Aorta (tissue), 5 donors: ENCODE measurements at regions not wholly inside any gene's neighbourhood (a gene's known extent, or its start where the extent isn't known, plus 50 kb on each side); places are given as distances from the start of the nearest gene placed in this dataset.
"Not testable (repeated sequence)": the region's sequence is repeated elsewhere in the genome, so short reads cannot be mapped to it uniquely, and the experiment has no call there.

Experiments used
- ATAC-seq: fragments of 200-7000 bp; cut with Tn5 transposase; one replicate; pipeline ENCODE4 v1.9.1; 2022; ENCODE audit warnings: moderate library complexity; ENCODE audit not compliant: low FRiP score
- DNase-seq, 2 donors: peaks; one replicate each; pipeline ENCODE4 v3.0.0-alpha.2; 2020
- H3K27ac ChIP-seq, 2 donors: one replicate each; pipeline ENCODE4 v1.5.1; 2013; ENCODE audit warnings: low read length in 2 of 2, mild to moderate bottlenecking in 2 of 2, moderate library complexity in 2 of 2, control low read depth in 1 of 2, inconsistent platforms in 1 of 2, low read depth in 1 of 2
- H3K27me3 ChIP-seq, 2 donors: one replicate each; pipeline ENCODE4 v1.6.1; 2013; ENCODE audit warnings: control low read depth in 1 of 2, low read length in 1 of 2, mild to moderate bottlenecking in 1 of 2, moderate library complexity in 1 of 2; ENCODE audit not compliant: insufficient read depth in 2 of 2, control insufficient read depth in 1 of 2
- H3K36me3 ChIP-seq, 2 donors: one replicate each; pipeline ENCODE4 v1.6.1; 2013; ENCODE audit warnings: control low read depth in 1 of 2, low read length in 1 of 2, mild to moderate bottlenecking in 1 of 2; ENCODE audit not compliant: insufficient read depth in 2 of 2, control insufficient read depth in 1 of 2
- H3K4me1 ChIP-seq, 2 donors: one replicate each; pipeline ENCODE4 v1.6.1; 2013; ENCODE audit warnings: low read length in 2 of 2, control low read depth in 1 of 2, mild to moderate bottlenecking in 1 of 2, moderate library complexity in 1 of 2; ENCODE audit not compliant: insufficient read depth in 2 of 2, control insufficient read depth in 1 of 2
- H3K4me3 ChIP-seq, 2 donors: one replicate each; pipeline ENCODE4 v1.5.1; 2013; ENCODE audit warnings: low read length in 2 of 2, control low read depth in 1 of 2, mild to moderate bottlenecking in 1 of 2
- H3K9me3 ChIP-seq: one replicate; pipeline ENCODE4 v1.6.1; 2013; ENCODE audit warnings: mild to moderate bottlenecking, low read length; ENCODE audit not compliant: control insufficient read depth
- WGBS, 2 donors: extraction: QIAGEN DNeasy Blood & Tissue Kit; methylation state at CpG; one replicate each; pipeline ENCODE4 v1.1.7; 2013; 5-methylcytosine and 5-hydroxymethylcytosine counted together
- intact Hi-C, 2 donors: fragments of 100-400 bp; cut with DNase I; formaldehyde crosslinking; loops; one replicate each; pipeline versions ENCODE4 v1.14.2 to v1.15.0; 2022
- donor health status: healthy with polysubstance abuse.
- donor health status: Bipolar disorder and iron deficiency.
- donor health status: DM: no; HTN: no; CAD: no.
- donor health status: DM: no; HTN: no; CAD: no.
- donor health status: DM: yes; HTN: yes; CAD: no.

DNA sequence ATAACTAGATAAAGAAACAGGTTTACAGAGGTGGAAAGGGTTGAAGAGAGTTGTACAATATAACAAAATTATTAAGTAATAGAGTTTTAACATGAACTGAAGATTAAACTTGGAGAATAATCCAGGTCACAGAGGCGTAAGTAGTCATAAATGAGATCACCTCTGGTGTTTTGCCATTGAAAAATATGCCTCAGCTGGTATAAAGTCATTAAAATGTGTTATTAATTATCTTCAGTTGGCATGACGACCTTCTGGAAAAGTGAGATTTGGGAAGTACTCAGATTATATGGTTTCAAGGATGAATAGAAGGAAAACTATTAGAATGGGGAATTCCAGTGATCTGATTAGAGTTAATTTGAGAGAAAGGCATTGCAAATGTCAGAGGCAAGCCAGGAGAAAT lies 237.5 kb upstream of the ANXA10 start:
- Histone ChIP-seq H3K27ac (no peak overlapping the region), H3K36me3 (no peaks in the 10 kb centered on the region), H3K4me3 (no peak overlapping the region), H3K9me3 (no peaks in the 10 kb centered on the region), H3K4me1 (no peaks in the 10 kb centered on the region), H3K27me3 (no peaks in the 10 kb centered on the region)
- WGBS, 2 donors = 63 to 64% methylated on average over 2 of the region's 2 CpGs
- intact Hi-C loops = no loop called here
- DNase-seq = no peak
- ATAC-seq = no peak

DNA sequence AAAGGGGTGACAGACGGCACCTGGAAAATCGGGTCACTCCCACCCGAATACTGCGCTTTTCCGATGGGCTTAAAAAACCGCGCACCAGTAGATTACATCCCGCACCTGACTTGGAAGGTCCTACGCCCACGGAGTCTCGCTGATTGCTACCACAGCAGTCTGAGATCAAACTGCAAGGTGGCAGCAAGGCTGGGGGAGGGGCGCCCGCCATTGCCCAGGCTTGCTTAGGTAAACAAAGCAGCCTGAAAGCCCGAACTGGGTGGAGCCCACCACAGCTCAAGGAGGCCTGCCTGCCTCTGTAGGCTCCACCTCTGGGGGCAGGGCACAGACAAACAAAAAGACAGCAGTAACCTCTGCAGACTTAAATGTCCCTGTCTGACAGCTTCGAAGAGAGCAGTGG lies 234.2 kb upstream of the ANXA10 start:
- H3K27me3 ChIP-seq, H3K4me3 ChIP-seq, ATAC-seq, H3K27ac ChIP-seq, intact Hi-C loops, DNase-seq, H3K9me3 ChIP-seq, H3K36me3 ChIP-seq, H3K4me1 ChIP-seq: not testable (repeated sequence)
- 81 to 84% methylated on average over 14 to 15 of the region's 15 CpGs for WGBS, 2 donors

DNA sequence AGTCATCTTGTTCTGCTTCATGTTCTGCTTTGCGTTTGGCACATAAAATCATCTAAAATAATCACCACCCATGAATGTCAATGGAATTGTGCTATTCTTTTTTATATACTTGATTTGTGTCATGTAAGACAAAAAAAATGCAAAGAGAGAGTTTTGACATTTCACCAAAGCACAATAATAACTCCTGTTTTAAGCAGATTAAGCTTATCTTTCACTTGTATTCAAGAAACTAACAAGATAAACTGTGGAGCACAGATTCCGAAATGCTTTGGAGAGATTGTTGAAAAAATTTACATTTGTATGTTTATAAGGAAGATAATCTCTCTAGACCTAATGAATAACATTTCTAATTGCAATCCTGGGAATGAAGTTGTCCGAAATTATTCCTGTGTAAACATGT lies 225.1 kb upstream of the ANXA10 start:
- no peaks in the 10 kb centered on the region for H3K9me3 ChIP-seq
- no peak for DNase-seq
- H3K27me3 ChIP-seq = no peaks in the 10 kb centered on the region
- no peaks in the 10 kb centered on the region for H3K4me1 ChIP-seq
- H3K27ac ChIP-seq = no peak overlapping the region
- no peak for ATAC-seq
- 34 to 61% methylated on average over 3 of the region's 3 CpGs for WGBS, 2 donors
- no peaks in the 10 kb centered on the region for H3K36me3 ChIP-seq
- intact Hi-C loops = no loop called here
- H3K4me3 ChIP-seq = no peak overlapping the region

DNA sequence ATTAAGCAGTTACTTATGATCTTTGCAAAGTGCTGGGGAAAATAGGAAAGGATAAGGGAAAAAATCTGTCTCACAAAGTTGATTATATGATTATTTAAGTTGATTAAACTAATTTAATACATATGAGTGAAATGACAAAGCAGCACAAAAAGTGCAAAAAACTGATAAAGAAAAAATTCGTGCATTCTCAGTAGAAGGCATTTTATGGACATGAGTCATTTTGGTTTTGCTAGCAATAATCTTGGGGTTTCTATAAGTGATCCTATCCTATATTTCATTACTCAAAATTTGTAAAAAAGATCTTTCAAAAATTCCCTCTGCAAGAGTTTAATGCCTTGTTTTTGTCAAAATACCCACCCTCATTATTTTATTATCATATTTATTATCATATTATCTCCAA lies 224.2 kb upstream of the ANXA10 start:
- H3K4me3 ChIP-seq = no peak overlapping the region
- H3K9me3 ChIP-seq = no peaks in the 10 kb centered on the region
- intact Hi-C loops = no loop called here
- no peaks in the 10 kb centered on the region for H3K4me1 ChIP-seq
- H3K27me3 ChIP-seq = no peaks in the 10 kb centered on the region
- no peak overlapping the region for H3K27ac ChIP-seq
- no peak for DNase-seq
- no peaks in the 10 kb centered on the region for H3K36me3 ChIP-seq
- no peak for ATAC-seq
- 6 to 15% methylated on average over 1 of the region's 1 CpG for WGBS, 2 donors

DNA sequence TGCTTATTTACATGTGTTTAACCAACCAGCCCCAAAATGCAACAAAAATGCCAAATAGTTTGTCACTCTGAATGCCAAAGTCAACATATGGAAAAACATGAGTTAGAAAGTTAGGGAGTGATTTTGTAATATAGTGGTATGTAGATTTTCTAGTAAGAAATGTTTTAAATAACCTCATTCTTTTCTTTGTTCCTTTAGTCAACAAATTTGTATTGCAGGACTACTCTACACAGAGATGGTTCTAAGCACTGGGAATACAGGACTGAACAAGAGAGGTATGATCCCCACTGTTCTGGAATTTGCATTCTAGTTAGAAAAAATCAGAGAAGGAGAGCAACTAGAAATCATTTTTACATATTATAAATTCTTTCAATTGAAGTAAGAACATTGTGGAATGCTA lies 218.8 kb upstream of the ANXA10 start:
- no peak for ATAC-seq
- intact Hi-C loops = no loop called here
- DNase-seq = no peak
- Histone ChIP-seq H3K36me3 (no peaks in the 10 kb centered on the region), H3K27ac (no peak overlapping the region), H3K9me3 (no peaks in the 10 kb centered on the region), H3K27me3 (no peaks in the 10 kb centered on the region), H3K4me3 (no peak overlapping the region), H3K4me1 (no peaks in the 10 kb centered on the region)

DNA sequence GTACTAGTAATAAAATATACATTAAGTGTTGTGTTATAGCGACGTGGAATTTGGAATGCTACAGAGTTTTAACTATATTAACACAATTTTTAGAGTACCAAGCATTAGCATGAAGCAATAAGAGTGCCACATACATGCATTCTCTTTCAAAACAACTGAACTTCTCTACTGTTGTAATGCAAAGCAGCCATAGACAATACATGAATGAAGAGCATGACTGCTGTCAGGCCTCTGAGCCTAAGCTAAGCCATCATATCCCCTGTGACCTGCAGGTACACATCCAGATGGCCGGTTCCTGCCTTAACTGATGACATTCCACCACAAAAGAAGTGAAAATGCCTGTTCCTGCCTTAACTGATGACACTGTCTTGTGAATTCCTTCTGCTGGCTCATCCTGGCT lies 216.2 kb upstream of the ANXA10 start:
- DNase-seq, H3K27ac ChIP-seq, H3K27me3 ChIP-seq, intact Hi-C loops, H3K4me3 ChIP-seq, H3K36me3 ChIP-seq, H3K9me3 ChIP-seq, ATAC-seq, H3K4me1 ChIP-seq: not testable (repeated sequence)
- 80 to 86% methylated on average over 3 of the region's 3 CpGs for WGBS, 2 donors

DNA sequence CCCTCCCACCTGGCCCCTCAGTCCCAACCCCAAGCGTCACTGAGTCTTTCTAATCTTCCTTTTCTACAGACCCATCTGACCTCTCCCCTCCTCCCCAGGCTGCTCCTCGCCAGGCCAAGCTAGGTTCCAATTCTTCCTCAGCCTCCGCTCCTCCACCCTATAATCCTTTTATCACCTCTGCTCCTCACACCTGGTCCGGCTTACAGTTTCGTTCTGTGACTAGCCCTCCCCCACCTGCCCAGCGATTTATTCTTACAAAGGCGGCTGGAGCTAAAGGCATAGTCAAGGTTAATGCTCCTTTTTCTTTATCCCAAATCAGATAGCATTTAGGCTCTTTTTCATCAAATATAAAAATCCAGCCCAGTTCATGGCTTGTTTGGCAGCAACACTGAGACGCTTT lies 214.5 kb upstream of the ANXA10 start:
- ATAC-seq, intact Hi-C loops, H3K36me3 ChIP-seq, H3K27me3 ChIP-seq, H3K4me3 ChIP-seq, DNase-seq, H3K4me1 ChIP-seq, H3K9me3 ChIP-seq, H3K27ac ChIP-seq: not testable (repeated sequence)
- 89 to 91% methylated on average over 8 of the region's 8 CpGs for WGBS, 2 donors

DNA sequence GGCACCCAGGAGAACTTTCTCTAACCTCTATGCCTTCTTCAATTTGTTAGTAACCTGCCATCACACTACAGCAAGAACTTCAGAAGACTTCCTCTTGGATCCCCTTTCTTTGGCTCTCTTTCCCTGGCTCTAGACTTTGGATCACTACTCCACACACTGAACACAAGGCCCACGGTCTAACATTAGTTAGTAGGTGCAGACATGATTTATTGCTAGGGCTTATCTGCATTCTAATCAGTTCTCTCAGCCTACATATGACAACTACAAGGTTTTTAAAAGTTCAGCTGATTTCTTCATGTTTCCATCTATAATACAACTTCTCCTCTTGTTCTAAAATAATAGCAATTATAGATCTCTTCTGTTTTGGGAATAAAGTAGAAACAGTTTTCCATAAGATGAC lies 209.1 kb upstream of the ANXA10 start:
- WGBS, 2 donors = 0% methylated on average over 1 of the region's 1 CpG
- no peak for DNase-seq
- intact Hi-C loops = no loop called here

DNA sequence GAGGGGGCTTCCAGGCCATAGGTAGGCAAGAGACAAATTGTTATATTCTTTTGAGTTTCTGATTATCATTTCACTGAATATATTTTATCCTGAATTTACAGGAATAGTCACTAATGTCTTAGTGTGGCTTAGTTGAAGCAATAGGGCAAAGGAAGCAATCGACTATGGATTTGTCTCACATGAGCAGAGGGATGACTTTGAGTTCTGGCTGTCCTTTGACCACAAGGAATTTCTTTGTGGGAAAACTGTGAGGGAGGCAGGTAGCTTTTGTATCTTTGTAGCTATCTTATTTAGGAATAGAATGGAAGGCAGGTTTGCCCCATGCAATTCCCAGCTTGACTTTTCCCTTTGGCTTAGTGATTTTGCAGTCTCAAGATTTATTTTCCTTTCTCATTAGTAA lies 207.3 kb upstream of the ANXA10 start:
- H3K27ac ChIP-seq = no peak overlapping the region
- WGBS, 2 donors = 90 to 96% methylated on average over 1 of the region's 1 CpG
- ATAC-seq (no peak), DNase-seq (no peak)
- no peaks in the 10 kb centered on the region for H3K9me3 ChIP-seq
- intact Hi-C loops = no loop called here
- no peaks in the 10 kb centered on the region for H3K4me1 ChIP-seq
- no peak overlapping the region for H3K4me3 ChIP-seq
- no peaks in the 10 kb centered on the region for H3K36me3 ChIP-seq
- H3K27me3 ChIP-seq = no peaks in the 10 kb centered on the region

More for the DNA sequence above, 209.1 kb upstream of the ANXA10 start:
- Histone ChIP-seq H3K4me3 (no peak overlapping the region), H3K4me1 (no peaks in the 10 kb centered on the region), H3K27ac (no peak overlapping the region), H3K27me3 (no peaks in the 10 kb centered on the region), H3K9me3 (no peaks in the 10 kb centered on the region), H3K36me3 (no peaks in the 10 kb centered on the region)
- no peak for ATAC-seq
